GM12878 (cell line): ENCODE measurements at regions not wholly inside any gene's neighbourhood (a gene's known extent, or its start where the extent isn't known, plus 50 kb on each side); places are given as distances from the start of the nearest gene placed in this dataset.

Source experiments
- CTCF ChIP-seq, 3 experiments: IDR thresholded peaks in 2 of 3; conservative IDR thresholded peaks in 1 of 3; 2 replicates each; pipeline ENCODE4 v1.5.1; 2011; ENCODE audit warnings: low read depth in 3 of 3, low read length in 3 of 3, mild to moderate bottlenecking in 3 of 3, control low read depth in 2 of 3, moderate library complexity in 2 of 3, inconsistent platforms in 1 of 3, mixed read lengths in 1 of 3; ENCODE audit not compliant: control insufficient read depth in 2 of 3, insufficient read depth in 1 of 3; ENCODE audit errors: extremely low read depth in 1 of 3
- MYC ChIP-seq: IDR thresholded peaks from 2 replicates; pipeline ENCODE4 v1.6.1; 2011; ENCODE audit warnings: mild to moderate bottlenecking, low read length, moderate library complexity, inconsistent platforms; ENCODE audit not compliant: insufficient read depth, insufficient replicate concordance, insufficient read length, severe bottlenecking
- REST ChIP-seq: IDR thresholded peaks from 2 replicates; pipeline ENCODE4 v1.6.1; 2012; ENCODE audit warnings: mild to moderate bottlenecking, low read depth, low read length
- USF1 ChIP-seq: IDR thresholded peaks from 2 replicates; pipeline ENCODE4 v1.6.1; 2011; ENCODE audit warnings: borderline replicate concordance, low read depth, mild to moderate bottlenecking, moderate library complexity, mixed read lengths, low read length; ENCODE audit not compliant: insufficient read depth; ENCODE audit errors: extremely low read length

GRCh38 chr7:121774563-121774962, 98.4 kb upstream of the PTPRZ1 start:
- no peak for TF ChIP-seq MYC
- TF ChIP-seq CTCF (IDR thresholded peaks at IDR 0.05 in 2 of 3, conservative IDR thresholded peaks at IDR 0.05 in 1 of 3; ENCODE audit: control insufficient read depth in 2 of 3, extremely low read depth in 1 of 3, insufficient read depth in 1 of 3, low read depth in 3 of 3, low read length in 3 of 3): no peak
- TF ChIP-seq USF1: no peak
- TF ChIP-seq REST: no peak
